A549 (cell line): ENCODE measurements at regions not wholly inside any gene's neighbourhood (a gene's known extent, or its start where the extent isn't known, plus 50 kb on each side); places are given as distances from the start of the nearest gene placed in this dataset.

ENCODE experiments used
- ATAC-seq, 2 experiments: fragments of 200-7000 bp in 1 of 2; fragments of >200 bp in 1 of 2; cut with Nextera tagmentation in 1 of 2; cut with Tn5 transposase in 1 of 2; 3 replicates each; pipeline versions ENCODE4 v1.8.0 to v1.9.1; 2018 to 2020; ENCODE audit warnings: mild to moderate bottlenecking in 1 of 2, moderate library complexity in 1 of 2
- CTCF ChIA-PET: fragments of 300-600 bp; sonication (Branson Sonifier 250); formaldehyde crosslinking; extraction: SDS; loops from one replicate; lab custom pipeline; 2021; ENCODE audit warnings: antibody characterized with exemption, inconsistent platforms; lab: Yijun Ruan, JAX
- POLR2A ChIA-PET: fragments of 350-600 bp; formaldehyde crosslinking; extraction: SDS; loops from one replicate; lab custom pipeline; 2021; ENCODE audit warnings: antibody characterized with exemption, inconsistent platforms; lab: Yijun Ruan, JAX
- DNase-seq, 2 experiments: peaks; one replicate each; pipeline versions ENCODE4 v3.0.0 to v3.0.0-alpha.2; 2011 to 2016; ENCODE audit warnings: low read depth in 1 of 2, low spot score in 1 of 2
- FAIRE-seq: peaks from 2 replicates; lab custom pipeline; 2011; peaks lifted over from hg19 to GRCh38; lab: Jason Lieb, UNC
- H3K27ac ChIP-seq, 2 experiments: fragments of >200 bp; sonication (Bioruptor Twin); formaldehyde crosslinking; 3 replicates each; pipeline ENCODE4 v1.5.1; 2016 to 2017
- H3K4me1 ChIP-seq: fragments of >200 bp; sonication (Bioruptor Twin); formaldehyde crosslinking; 3 replicates; pipeline ENCODE4 v1.6.1; 2016
- H3K4me2 ChIP-seq: fragments of >200 bp; sonication (Bioruptor Twin); formaldehyde crosslinking; 3 replicates; pipeline ENCODE4 v1.6.1; 2016
- H3K4me3 ChIP-seq: fragments of >200 bp; sonication (Bioruptor Twin); formaldehyde crosslinking; 3 replicates; pipeline ENCODE4 v1.5.1; 2016
- H3K9me3 ChIP-seq: fragments of >200 bp; sonication (Bioruptor Twin); formaldehyde crosslinking; 3 replicates; pipeline ENCODE4 v1.6.1; 2016
- BHLHE40 ChIP-seq: IDR thresholded peaks from 2 replicates; pipeline ENCODE4 v1.6.1; 2012; ENCODE audit warnings: low read depth, low read length, inconsistent platforms
- CBX2 ChIP-seq: fragments of 200-600 bp; sonication (generic); IDR thresholded peaks from 2 replicates; pipeline ENCODE4 v1.6.1; 2016; ENCODE audit warnings: low read depth, mild to moderate bottlenecking, borderline replicate concordance
- CEBPB ChIP-seq, 2 experiments: fragments of >200 bp in 1 of 2; sonication (Bioruptor Twin) in 1 of 2; formaldehyde crosslinking in 1 of 2; IDR thresholded peaks; 2 replicates each; pipeline ENCODE4 v1.6.1; 2012 to 2016
- EP300 ChIP-seq, 2 experiments: fragments of >200 bp; sonication (Bioruptor Twin); formaldehyde crosslinking; IDR thresholded peaks; 2 replicates in 1 of 2; 3 replicates in 1 of 2; pipeline ENCODE4 v1.6.1; 2016 to 2017
- ESRRA ChIP-seq: fragments of 150-350 bp; IDR thresholded peaks from 2 replicates; pipeline ENCODE4 v1.6.1; 2014; ENCODE audit warnings: mild to moderate bottlenecking, low read length, borderline replicate concordance
- FOXS1 ChIP-seq: fragments of 250-450 bp; sonication (Bioruptor Pico); IDR thresholded peaks from 2 replicates; pipeline ENCODE4 v1.5.0; 2020; ENCODE audit warnings: mild to moderate bottlenecking, moderate library complexity
- GATA3 ChIP-seq: IDR thresholded peaks from 2 replicates; pipeline ENCODE4 v1.6.1; 2012; ENCODE audit warnings: borderline replicate concordance
- HDAC2 ChIP-seq: fragments of 200-600 bp; sonication (generic); IDR thresholded peaks from 2 replicates; pipeline ENCODE4 v1.6.1; 2016
- HEYL ChIP-seq: fragments of 250-450 bp; sonication (Bioruptor Pico); IDR thresholded peaks from 2 replicates; pipeline ENCODE4 v1.8.0; 2021; ENCODE audit warnings: mild to moderate bottlenecking, moderate library complexity
- HOXB13 ChIP-seq: fragments of 250-450 bp; sonication (Bioruptor Pico); IDR thresholded peaks from 2 replicates; pipeline ENCODE4 v1.5.0; 2020; ENCODE audit warnings: low read depth, mild to moderate bottlenecking, moderate library complexity
- KDM1A ChIP-seq: fragments of 200-600 bp; sonication (generic); IDR thresholded peaks from 2 replicates; pipeline ENCODE4 v1.6.1; 2016; ENCODE audit warnings: low read depth, mild to moderate bottlenecking
- KDM5A ChIP-seq: fragments of 200-600 bp; sonication (generic); IDR thresholded peaks from 2 replicates; pipeline ENCODE4 v1.6.1; 2016; ENCODE audit warnings: antibody characterized with exemption, mild to moderate bottlenecking
- MAFK ChIP-seq: fragments of 450-650 bp; IDR thresholded peaks from 2 replicates; pipeline ENCODE4 v1.6.1; 2014; ENCODE audit not compliant: partially characterized antibody
- MAZ ChIP-seq: fragments of 150-350 bp; IDR thresholded peaks from 2 replicates; pipeline ENCODE4 v1.6.1; 2014; ENCODE audit warnings: antibody characterized with exemption, low read depth, low read length, borderline replicate concordance
- NFE2L2 ChIP-seq: fragments of 150-350 bp; conservative IDR thresholded peaks from 2 replicates; pipeline ENCODE4 v1.6.1; 2014; ENCODE audit warnings: low read length
- PHF8 ChIP-seq: fragments of 200-600 bp; sonication (generic); IDR thresholded peaks from 2 replicates; pipeline ENCODE4 v1.6.1; 2016; ENCODE audit warnings: low read depth, mild to moderate bottlenecking, antibody characterized with exemption, moderate library complexity, borderline replicate concordance
- RARB ChIP-seq: fragments of 250-450 bp; sonication (Bioruptor Pico); IDR thresholded peaks from 2 replicates; pipeline ENCODE4 v1.8.0; 2021; ENCODE audit warnings: mild to moderate bottlenecking, moderate library complexity
- RCOR1 ChIP-seq: fragments of 150-350 bp; IDR thresholded peaks from 2 replicates; pipeline ENCODE4 v1.6.1; 2014; ENCODE audit warnings: antibody characterized with exemption, low read length, low read depth
- RFX5 ChIP-seq: fragments of 450-650 bp; IDR thresholded peaks from 2 replicates; pipeline ENCODE4 v1.7.1; 2014; ENCODE audit warnings: antibody characterized with exemption, mild to moderate bottlenecking, moderate library complexity
- RNF2 ChIP-seq: fragments of 200-600 bp; sonication (generic); IDR thresholded peaks from 2 replicates; pipeline ENCODE4 v1.6.1; 2016; ENCODE audit warnings: low read depth, mild to moderate bottlenecking, antibody characterized with exemption, moderate library complexity, borderline replicate concordance
- SMC3 ChIP-seq: fragments of >200 bp; sonication (Bioruptor Twin); formaldehyde crosslinking; IDR thresholded peaks from 3 replicates; pipeline ENCODE4 v1.6.1; 2018; ENCODE audit warnings: inconsistent platforms
- SREBF2 ChIP-seq: fragments of 450-650 bp; IDR thresholded peaks from 2 replicates; pipeline ENCODE4 v1.6.1; 2014; ENCODE audit warnings: mild to moderate bottlenecking, moderate library complexity
- ZC3H11A ChIP-seq: fragments of 450-650 bp; IDR thresholded peaks from 2 replicates; pipeline ENCODE4 v1.6.1; 2014; ENCODE audit warnings: antibody characterized with exemption, mild to moderate bottlenecking
- ZFP36 ChIP-seq: fragments of 450-650 bp; IDR thresholded peaks from 2 replicates; pipeline ENCODE4 v1.6.1; 2014; ENCODE audit warnings: borderline replicate concordance; ENCODE audit not compliant: partially characterized antibody
- WGBS: methylation state at CpG from one replicate; pipeline ENCODE4 v1.1.6; 2017; ENCODE audit errors: missing lambda C conversion rate; 5-methylcytosine and 5-hydroxymethylcytosine counted together
- TF ChIP-seq, protein P1 (sequence below): IDR thresholded peaks from 2 replicates; pipeline ENCODE4 v1.6.1; 2012
- TF ChIP-seq, protein P2 (sequence below): fragments of 150-350 bp; IDR thresholded peaks from 2 replicates; pipeline ENCODE4 v1.6.1; 2014; ENCODE audit warnings: low read depth, mild to moderate bottlenecking, low read length
- TF ChIP-seq, protein P3 (sequence below): fragments of >200 bp; sonication (Bioruptor Twin); formaldehyde crosslinking; IDR thresholded peaks from 3 replicates; pipeline ENCODE4 v1.6.1; 2016
- TF ChIP-seq, protein P4 (sequence below): fragments of >200 bp; sonication (Bioruptor Twin); formaldehyde crosslinking; IDR thresholded peaks from 3 replicates; pipeline ENCODE4 v1.5.1; 2016
- TF ChIP-seq, protein P5 (sequence below): fragments of 250-450 bp; sonication (Bioruptor Pico); IDR thresholded peaks from 2 replicates; pipeline ENCODE4 v1.5.0; 2020; ENCODE audit warnings: low read depth, mild to moderate bottlenecking, moderate library complexity
- TF ChIP-seq, protein P6 (sequence below): fragments of 450-650 bp; IDR thresholded peaks from 2 replicates; pipeline ENCODE4 v1.6.1; 2014; ENCODE audit warnings: antibody characterized with exemption

DNA sequence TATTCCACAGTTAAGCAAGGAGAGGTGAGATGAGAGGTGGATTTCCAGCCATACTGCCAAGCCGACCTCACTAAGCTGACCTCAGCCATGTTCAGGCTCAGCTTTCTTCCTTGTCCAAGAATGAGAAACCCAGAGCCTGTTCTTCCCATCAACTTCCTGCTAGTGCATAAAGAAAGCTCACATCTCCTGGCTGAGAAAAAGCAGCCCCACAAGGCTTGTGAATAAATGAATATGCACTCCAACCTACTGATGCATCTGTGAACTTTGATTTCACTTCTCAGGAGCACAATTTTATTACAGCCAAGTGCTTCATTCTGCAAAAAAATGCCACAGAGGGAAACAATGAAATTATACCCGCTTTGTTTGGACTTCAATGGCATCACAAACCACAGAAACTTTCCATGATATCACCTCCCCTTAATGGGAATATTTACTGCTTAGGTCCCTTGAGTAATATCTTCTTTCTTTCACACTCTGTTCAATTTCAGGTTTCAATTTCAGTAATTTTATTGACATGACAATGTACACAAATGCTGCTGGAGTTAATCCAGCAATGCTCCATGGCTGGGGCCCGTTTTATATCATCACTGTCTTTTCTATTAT lies 437.0 kb upstream of the PPP2R3A start:
- no peak for ATAC-seq
- POLR2A ChIA-PET, result no interaction called here
- Histone ChIP-seq H3K4me1 (no peaks in the 10 kb centered on the region), H3K4me3 (no peak overlapping the region), H3K27ac (no peak overlapping the region), H3K9me3 (no peaks in the 10 kb centered on the region), H3K4me2 (no peak overlapping the region)
- no peak for TF ChIP-seq KDM1A
- TF ChIP-seq, protein P1, sequence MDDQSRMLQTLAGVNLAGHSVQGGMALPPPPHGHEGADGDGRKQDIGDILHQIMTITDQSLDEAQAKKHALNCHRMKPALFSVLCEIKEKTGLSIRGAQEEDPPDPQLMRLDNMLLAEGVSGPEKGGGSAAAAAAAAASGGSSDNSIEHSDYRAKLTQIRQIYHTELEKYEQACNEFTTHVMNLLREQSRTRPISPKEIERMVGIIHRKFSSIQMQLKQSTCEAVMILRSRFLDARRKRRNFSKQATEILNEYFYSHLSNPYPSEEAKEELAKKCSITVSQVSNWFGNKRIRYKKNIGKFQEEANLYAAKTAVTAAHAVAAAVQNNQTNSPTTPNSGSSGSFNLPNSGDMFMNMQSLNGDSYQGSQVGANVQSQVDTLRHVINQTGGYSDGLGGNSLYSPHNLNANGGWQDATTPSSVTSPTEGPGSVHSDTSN, result no peak
- no peak for TF ChIP-seq MAZ
- TF ChIP-seq HEYL (CRISPR knock-in tag), result no peak
- TF ChIP-seq EP300 (IDR thresholded peaks at IDR 0.05), result no peak
- TF ChIP-seq FOXS1 (CRISPR knock-in tag), result no peak
- no peak for TF ChIP-seq RARB (CRISPR knock-in tag)
- TF ChIP-seq GATA3, result no peak
- TF ChIP-seq CEBPB (IDR thresholded peaks at IDR 0.05), result no peak
- no peak for TF ChIP-seq HOXB13 (CRISPR knock-in tag)
- TF ChIP-seq SMC3, result no peak
- TF ChIP-seq, protein P2, sequence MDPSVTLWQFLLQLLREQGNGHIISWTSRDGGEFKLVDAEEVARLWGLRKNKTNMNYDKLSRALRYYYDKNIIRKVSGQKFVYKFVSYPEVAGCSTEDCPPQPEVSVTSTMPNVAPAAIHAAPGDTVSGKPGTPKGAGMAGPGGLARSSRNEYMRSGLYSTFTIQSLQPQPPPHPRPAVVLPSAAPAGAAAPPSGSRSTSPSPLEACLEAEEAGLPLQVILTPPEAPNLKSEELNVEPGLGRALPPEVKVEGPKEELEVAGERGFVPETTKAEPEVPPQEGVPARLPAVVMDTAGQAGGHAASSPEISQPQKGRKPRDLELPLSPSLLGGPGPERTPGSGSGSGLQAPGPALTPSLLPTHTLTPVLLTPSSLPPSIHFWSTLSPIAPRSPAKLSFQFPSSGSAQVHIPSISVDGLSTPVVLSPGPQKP, result no peak
- no peak for TF ChIP-seq RFX5
- TF ChIP-seq, protein P3, sequence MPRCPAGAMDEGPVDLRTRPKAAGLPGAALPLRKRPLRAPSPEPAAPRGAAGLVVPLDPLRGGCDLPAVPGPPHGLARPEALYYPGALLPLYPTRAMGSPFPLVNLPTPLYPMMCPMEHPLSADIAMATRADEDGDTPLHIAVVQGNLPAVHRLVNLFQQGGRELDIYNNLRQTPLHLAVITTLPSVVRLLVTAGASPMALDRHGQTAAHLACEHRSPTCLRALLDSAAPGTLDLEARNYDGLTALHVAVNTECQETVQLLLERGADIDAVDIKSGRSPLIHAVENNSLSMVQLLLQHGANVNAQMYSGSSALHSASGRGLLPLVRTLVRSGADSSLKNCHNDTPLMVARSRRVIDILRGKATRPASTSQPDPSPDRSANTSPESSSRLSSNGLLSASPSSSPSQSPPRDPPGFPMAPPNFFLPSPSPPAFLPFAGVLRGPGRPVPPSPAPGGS, result no peak
- no peak for TF ChIP-seq PHF8
- no peak for TF ChIP-seq HDAC2
- TF ChIP-seq RCOR1, result no peak
- TF ChIP-seq, protein P4, sequence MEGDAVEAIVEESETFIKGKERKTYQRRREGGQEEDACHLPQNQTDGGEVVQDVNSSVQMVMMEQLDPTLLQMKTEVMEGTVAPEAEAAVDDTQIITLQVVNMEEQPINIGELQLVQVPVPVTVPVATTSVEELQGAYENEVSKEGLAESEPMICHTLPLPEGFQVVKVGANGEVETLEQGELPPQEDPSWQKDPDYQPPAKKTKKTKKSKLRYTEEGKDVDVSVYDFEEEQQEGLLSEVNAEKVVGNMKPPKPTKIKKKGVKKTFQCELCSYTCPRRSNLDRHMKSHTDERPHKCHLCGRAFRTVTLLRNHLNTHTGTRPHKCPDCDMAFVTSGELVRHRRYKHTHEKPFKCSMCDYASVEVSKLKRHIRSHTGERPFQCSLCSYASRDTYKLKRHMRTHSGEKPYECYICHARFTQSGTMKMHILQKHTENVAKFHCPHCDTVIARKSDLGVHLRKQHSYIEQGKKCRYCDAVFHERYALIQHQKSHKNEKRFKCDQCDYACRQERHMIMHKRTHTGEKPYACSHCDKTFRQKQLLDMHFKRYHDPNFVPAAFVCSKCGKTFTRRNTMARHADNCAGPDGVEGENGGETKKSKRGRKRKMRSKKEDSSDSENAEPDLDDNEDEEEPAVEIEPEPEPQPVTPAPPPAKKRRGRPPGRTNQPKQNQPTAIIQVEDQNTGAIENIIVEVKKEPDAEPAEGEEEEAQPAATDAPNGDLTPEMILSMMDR, result no peak
- TF ChIP-seq ESRRA, result no peak
- TF ChIP-seq BHLHE40, result no peak
- CTCF ChIA-PET, result no interaction called here
- WGBS, result 2% methylated on average over 3 of the region's 3 CpGs
- DNase-seq, result no peak
- no peak for FAIRE-seq

DNA sequence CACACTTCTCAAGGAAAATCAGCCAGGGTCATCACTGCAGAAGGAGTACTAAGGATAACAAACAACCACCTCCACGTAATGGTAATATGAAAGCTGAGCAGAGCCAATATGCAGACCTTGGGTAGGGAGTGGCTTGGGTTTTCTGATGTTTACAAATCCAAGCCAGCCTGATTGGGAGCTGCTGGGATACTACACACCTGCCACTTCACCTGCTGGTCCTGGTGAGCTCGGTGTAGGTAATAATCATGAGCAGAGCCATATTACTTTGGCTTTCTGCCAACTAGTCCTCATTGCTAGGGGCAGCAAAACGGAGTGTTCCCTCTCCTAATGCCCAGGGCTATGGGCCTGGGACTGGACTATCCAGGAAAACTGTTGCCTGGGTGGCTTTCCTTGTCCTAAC lies 433.5 kb upstream of the PPP2R3A start:
- H3K27ac ChIP-seq, result no peak overlapping the region
- FAIRE-seq, result no peak
- no peak overlapping the region for H3K4me3 ChIP-seq
- H3K4me2 ChIP-seq, result no peak overlapping the region
- no peaks in the 10 kb centered on the region for H3K9me3 ChIP-seq
- no peak for DNase-seq
- no peak for ATAC-seq
- H3K4me1 ChIP-seq, result no peaks in the 10 kb centered on the region
- ChIA-PET POLR2A (no interaction called here), CTCF (no interaction called here)
- WGBS, result 0% methylated on average over 3 of the region's 3 CpGs
- TF ChIP-seq KDM5A (no peak), ZC3H11A (no peak), NFE2L2 (no peak), CBX2 (no peak), FOXS1 (CRISPR knock-in tag) (no peak), MAFK (no peak), ZFP36 (no peak), RNF2 (no peak), RCOR1 (no peak), SREBF2 (no peak), MAZ (no peak)
- TF ChIP-seq, protein P5, sequence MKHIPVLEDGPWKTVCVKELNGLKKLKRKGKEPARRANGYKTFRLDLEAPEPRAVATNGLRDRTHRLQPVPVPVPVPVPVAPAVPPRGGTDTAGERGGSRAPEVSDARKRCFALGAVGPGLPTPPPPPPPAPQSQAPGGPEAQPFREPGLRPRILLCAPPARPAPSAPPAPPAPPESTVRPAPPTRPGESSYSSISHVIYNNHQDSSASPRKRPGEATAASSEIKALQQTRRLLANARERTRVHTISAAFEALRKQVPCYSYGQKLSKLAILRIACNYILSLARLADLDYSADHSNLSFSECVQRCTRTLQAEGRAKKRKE (CRISPR knock-in tag), result no peak
- TF ChIP-seq, protein P6, sequence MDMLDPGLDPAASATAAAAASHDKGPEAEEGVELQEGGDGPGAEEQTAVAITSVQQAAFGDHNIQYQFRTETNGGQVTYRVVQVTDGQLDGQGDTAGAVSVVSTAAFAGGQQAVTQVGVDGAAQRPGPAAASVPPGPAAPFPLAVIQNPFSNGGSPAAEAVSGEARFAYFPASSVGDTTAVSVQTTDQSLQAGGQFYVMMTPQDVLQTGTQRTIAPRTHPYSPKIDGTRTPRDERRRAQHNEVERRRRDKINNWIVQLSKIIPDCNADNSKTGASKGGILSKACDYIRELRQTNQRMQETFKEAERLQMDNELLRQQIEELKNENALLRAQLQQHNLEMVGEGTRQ, result no peak
- TF ChIP-seq, protein P2, result no peak
